Smooth muscle cell of the brain vasculature (primary cell): ENCODE measurements at regions not wholly inside any gene's neighbourhood (a gene's known extent, or its start where the extent isn't known, plus 50 kb on each side); places are given as distances from the start of the nearest gene placed in this dataset.
"Not testable (repeated sequence)": the region's sequence is repeated elsewhere in the genome, so short reads cannot be mapped to it uniquely, and the experiment has no call there.

ENCODE experiments used
- DNase-seq: peaks from one replicate; pipeline ENCODE4 v3.0.0-alpha.2; 2012; ENCODE audit warnings: low read depth, low spot score

- DNase-seq, result no peak
These were observed 408.1 kb downstream of the KCNJ2 start for GRCh38 chr17:70577456-70577855.

- DNase-seq, result no peak
These were observed 412.1 kb downstream of the KCNJ2 start for GRCh38 chr17:70581459-70581858.

GRCh38 chr17:70582777-70583176 is 413.4 kb downstream of the KCNJ2 start:
- no peak for DNase-seq

GRCh38 chr17:70584255-70584654 is 414.9 kb downstream of the KCNJ2 start:
- DNase-seq, result no peak

- no peak for DNase-seq
These were observed 418.7 kb downstream of the KCNJ2 start for GRCh38 chr17:70588003-70588402.

GRCh38 chr17:70597774-70598173 is 428.4 kb downstream of the KCNJ2 start:
- no peak for DNase-seq

- no peak for DNase-seq
These were observed 429.9 kb downstream of the KCNJ2 start for GRCh38 chr17:70599198-70599597.

GRCh38 chr17:70599945-70600344 is 430.6 kb downstream of the KCNJ2 start:
- not testable (repeated sequence) for DNase-seq

- DNase-seq, result no peak
These were observed 433.9 kb downstream of the KCNJ2 start for GRCh38 chr17:70603226-70603625.

GRCh38 chr17:70604854-70605253 is 435.5 kb downstream of the KCNJ2 start:
- DNase-seq, result no peak

- no peak for DNase-seq
These were observed 436.8 kb downstream of the KCNJ2 start for GRCh38 chr17:70606086-70606485.

- no peak for DNase-seq
These were observed 438.9 kb downstream of the KCNJ2 start for GRCh38 chr17:70608193-70608592.

GRCh38 chr17:70608957-70609356 is 439.6 kb downstream of the KCNJ2 start:
- no peak for DNase-seq

GRCh38 chr17:70609566-70609965 is 440.2 kb downstream of the KCNJ2 start:
- no peak for DNase-seq

- DNase-seq, result no peak
These were observed 440.8 kb downstream of the KCNJ2 start for GRCh38 chr17:70610161-70610560.

GRCh38 chr17:70613681-70614080 is 444.3 kb downstream of the KCNJ2 start:
- DNase-seq, result no peak

- DNase-seq, result no peak
These were observed 446.5 kb downstream of the KCNJ2 start for GRCh38 chr17:70615831-70616230.

- no peak for DNase-seq
These were observed 449.3 kb downstream of the KCNJ2 start for GRCh38 chr17:70618641-70619040.

- no peak for DNase-seq
These were observed 452.2 kb downstream of the KCNJ2 start for GRCh38 chr17:70621566-70621965.

GRCh38 chr17:70622368-70623260 is 453.3 kb downstream of the KCNJ2 start:
- DNase-seq, result no peak

GRCh38 chr17:70624211-70624610 is 454.9 kb downstream of the KCNJ2 start:
- no peak for DNase-seq

GRCh38 chr17:70629902-70630301 is 460.6 kb downstream of the KCNJ2 start:
- no peak for DNase-seq

GRCh38 chr17:70636517-70637133 is 467.3 kb downstream of the KCNJ2 start:
- peak; percentile 28 for DNase-seq
